ENCODE measurements at regions not wholly inside any gene's neighbourhood (a gene's known extent, or its start where the extent isn't known, plus 50 kb on each side); places are given as distances from the start of the nearest gene placed in this dataset.

GRCh38 chrX:125680366-125680765 lies 360.7 kb downstream of the TEX13C start:
- TF ChIP-seq CHD4 (IDR thresholded peaks at IDR 0.05; ENCODE audit: insufficient read depth, insufficient replicate concordance, low read depth, low read length, poor library complexity, severe bottlenecking) (no peak), POLR2AphosphoS2 (IDR thresholded peaks at IDR 0.05; ENCODE audit: low read length) (no peak), TBL1XR1 (IDR thresholded peaks at IDR 0.05; ENCODE audit: low read length in 2 of 2) (no peak), CHCHD3 (CRISPR knock-in tag; IDR thresholded peaks at IDR 0.05) (no peak), PHF20 (IDR thresholded peaks at IDR 0.05; ENCODE audit: partially characterized antibody) (no peak), GATA2 (CRISPR knock-in tag; IDR thresholded peaks at IDR 0.05) (no peak)
- TF ChIP-seq, protein P1, sequence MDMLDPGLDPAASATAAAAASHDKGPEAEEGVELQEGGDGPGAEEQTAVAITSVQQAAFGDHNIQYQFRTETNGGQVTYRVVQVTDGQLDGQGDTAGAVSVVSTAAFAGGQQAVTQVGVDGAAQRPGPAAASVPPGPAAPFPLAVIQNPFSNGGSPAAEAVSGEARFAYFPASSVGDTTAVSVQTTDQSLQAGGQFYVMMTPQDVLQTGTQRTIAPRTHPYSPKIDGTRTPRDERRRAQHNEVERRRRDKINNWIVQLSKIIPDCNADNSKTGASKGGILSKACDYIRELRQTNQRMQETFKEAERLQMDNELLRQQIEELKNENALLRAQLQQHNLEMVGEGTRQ (CRISPR knock-in tag; IDR thresholded peaks at IDR 0.05) = no peak
- TF ChIP-seq, protein P2, sequence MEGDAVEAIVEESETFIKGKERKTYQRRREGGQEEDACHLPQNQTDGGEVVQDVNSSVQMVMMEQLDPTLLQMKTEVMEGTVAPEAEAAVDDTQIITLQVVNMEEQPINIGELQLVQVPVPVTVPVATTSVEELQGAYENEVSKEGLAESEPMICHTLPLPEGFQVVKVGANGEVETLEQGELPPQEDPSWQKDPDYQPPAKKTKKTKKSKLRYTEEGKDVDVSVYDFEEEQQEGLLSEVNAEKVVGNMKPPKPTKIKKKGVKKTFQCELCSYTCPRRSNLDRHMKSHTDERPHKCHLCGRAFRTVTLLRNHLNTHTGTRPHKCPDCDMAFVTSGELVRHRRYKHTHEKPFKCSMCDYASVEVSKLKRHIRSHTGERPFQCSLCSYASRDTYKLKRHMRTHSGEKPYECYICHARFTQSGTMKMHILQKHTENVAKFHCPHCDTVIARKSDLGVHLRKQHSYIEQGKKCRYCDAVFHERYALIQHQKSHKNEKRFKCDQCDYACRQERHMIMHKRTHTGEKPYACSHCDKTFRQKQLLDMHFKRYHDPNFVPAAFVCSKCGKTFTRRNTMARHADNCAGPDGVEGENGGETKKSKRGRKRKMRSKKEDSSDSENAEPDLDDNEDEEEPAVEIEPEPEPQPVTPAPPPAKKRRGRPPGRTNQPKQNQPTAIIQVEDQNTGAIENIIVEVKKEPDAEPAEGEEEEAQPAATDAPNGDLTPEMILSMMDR (IDR thresholded peaks at IDR 0.05 in 2 of 3, conservative IDR thresholded peaks at IDR 0.05 in 1 of 3; ENCODE audit: insufficient read depth in 2 of 3, low read depth in 1 of 3, low read length in 3 of 3) = no peak
